PC-3 (cell line): ENCODE measurements at regions not wholly inside any gene's neighbourhood (a gene's known extent, or its start where the extent isn't known, plus 50 kb on each side); places are given as distances from the start of the nearest gene placed in this dataset.

Experiments
- ATAC-seq: fragments of 200-7000 bp; cut with Tn5 transposase; 2 replicates; pipeline ENCODE4 v1.9.1; 2020; ENCODE audit warnings: mild to moderate bottlenecking, moderate library complexity
- BruUV-seq: library from RNA; stranded (reverse); fragments of 400-500 nt; replicated peaks from 2 replicates; lab custom pipeline; 2021; lab: Mats Ljungman, UMichigan
- CTCF ChIA-PET: fragments of 300-600 bp; sonication (Branson Sonifier 250); formaldehyde crosslinking; loops from one replicate; lab custom pipeline; 2022; ENCODE audit warnings: antibody characterized with exemption; lab: Charles Lee
- POLR2A ChIA-PET: fragments of 300-600 bp; sonication (Branson Sonifier 250); formaldehyde crosslinking; loops from one replicate; lab custom pipeline; 2022; ENCODE audit warnings: antibody characterized with exemption; ENCODE audit not compliant: unreplicated experiment; lab: Charles Lee
- DNase-seq: peaks from one replicate; pipeline ENCODE4 v3.0.0-alpha.2; 2015
- H2AFZ ChIP-seq: fragments of 300-600 bp; sonication (generic); 2 replicates; pipeline ENCODE4 v1.6.0; 2016; ENCODE audit warnings: antibody characterized with exemption, low read length
- H3F3A ChIP-seq: fragments of 300-600 bp; sonication (generic); one replicate; pipeline ENCODE4 v1.6.0; 2017; ENCODE audit warnings: antibody characterized with exemption, low read length, control low read depth, mild to moderate bottlenecking; ENCODE audit not compliant: unreplicated experiment
- H3K27ac ChIP-seq: fragments of 300-600 bp; sonication (generic); 2 replicates; pipeline ENCODE4 v1.5.1; 2016; ENCODE audit warnings: mild to moderate bottlenecking, low read length
- H3K27me3 ChIP-seq: fragments of 300-600 bp; sonication (generic); 2 replicates; pipeline ENCODE4 v1.6.1; 2016; ENCODE audit warnings: low read length, mixed read lengths
- H3K36me3 ChIP-seq: fragments of 300-600 bp; sonication (generic); 2 replicates; pipeline ENCODE4 v1.6.1; 2016; ENCODE audit warnings: low read depth, mixed run types, low read length, mixed read lengths
- H3K4me1 ChIP-seq: fragments of 300-600 bp; sonication (generic); 2 replicates; pipeline ENCODE4 v1.5.1; 2016; ENCODE audit warnings: low read length; ENCODE audit not compliant: insufficient read depth
- H3K4me2 ChIP-seq: fragments of 300-600 bp; sonication (generic); 2 replicates; pipeline ENCODE4 v1.6.0; 2016; ENCODE audit warnings: low read length
- H3K4me3 ChIP-seq: fragments of 300-600 bp; sonication (generic); 2 replicates; pipeline ENCODE4 v1.5.1; 2016; ENCODE audit warnings: mild to moderate bottlenecking, low read length, mixed read lengths
- H3K79me2 ChIP-seq: fragments of 300-600 bp; sonication (generic); 2 replicates; pipeline ENCODE4 v1.6.1; 2017; ENCODE audit warnings: low read length, mixed read lengths
- H3K9ac ChIP-seq: fragments of 300-600 bp; sonication (generic); 2 replicates; pipeline ENCODE4 v1.6.0; 2016; ENCODE audit warnings: mild to moderate bottlenecking, low read length
- H3K9me2 ChIP-seq: fragments of 300-600 bp; sonication (generic); replicated peaks from 2 replicates; pipeline ENCODE4 v1.6.1; 2016; ENCODE audit warnings: mixed run types, low read length, mixed read lengths
- H3K9me3 ChIP-seq: fragments of 300-600 bp; sonication (generic); 2 replicates; pipeline ENCODE4 v1.6.1; 2016; ENCODE audit warnings: low read length, mixed read lengths
- H4K20me1 ChIP-seq: fragments of 300-600 bp; sonication (generic); 2 replicates; pipeline ENCODE4 v1.6.1; 2016; ENCODE audit warnings: low read length, mixed read lengths
- EZH2 ChIP-seq: fragments of 300-600 bp; sonication (generic); IDR thresholded peaks from one replicate; pipeline ENCODE4 v1.6.1; 2017; ENCODE audit warnings: antibody characterized with exemption, mild to moderate bottlenecking, low read length; ENCODE audit not compliant: unreplicated experiment
- EZH2phosphoT487 ChIP-seq: fragments of 300-600 bp; sonication (generic); IDR thresholded peaks from 2 replicates; pipeline ENCODE4 v1.6.1; 2018; ENCODE audit warnings: mild to moderate bottlenecking, antibody characterized with exemption, low read length, borderline replicate concordance
- intact Hi-C: fragments of 100-400 bp; cut with micrococcal nuclease; formaldehyde crosslinking; loops from 2 replicates; pipeline ENCODE4 v1.9.0; 2023
- TF ChIP-seq, protein P1 (sequence below): fragments of 300-600 bp; sonication (generic); conservative IDR thresholded peaks from 2 replicates; pipeline ENCODE4 v1.5.1; 2017; ENCODE audit warnings: antibody characterized with exemption, low read depth, mild to moderate bottlenecking, low read length

DNA sequence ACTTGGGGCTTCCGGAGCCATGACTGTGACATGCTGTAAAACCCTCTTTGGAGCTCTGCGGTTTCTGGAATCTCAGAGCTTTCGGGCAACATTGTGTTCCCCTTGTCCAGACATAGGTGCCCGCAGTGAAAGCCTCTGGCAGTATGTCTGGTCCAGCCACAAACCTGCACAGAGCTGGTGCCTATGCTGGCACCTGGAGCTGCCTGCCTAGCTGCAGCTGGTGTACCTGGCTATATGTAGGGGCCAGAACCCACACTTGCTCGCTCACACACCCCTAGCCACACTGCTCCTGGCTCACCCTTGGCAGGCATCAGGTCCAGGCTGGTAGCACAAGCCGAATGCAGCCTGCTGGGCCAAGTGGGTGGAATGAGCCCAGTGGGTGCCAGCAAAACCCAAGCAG is 861.1 kb downstream of the FLRT2 start:
- no TSS peak for BruUV-seq
- H3K9me2 ChIP-seq: no peaks in the 10 kb centered on the region
- TF ChIP-seq, protein P1, sequence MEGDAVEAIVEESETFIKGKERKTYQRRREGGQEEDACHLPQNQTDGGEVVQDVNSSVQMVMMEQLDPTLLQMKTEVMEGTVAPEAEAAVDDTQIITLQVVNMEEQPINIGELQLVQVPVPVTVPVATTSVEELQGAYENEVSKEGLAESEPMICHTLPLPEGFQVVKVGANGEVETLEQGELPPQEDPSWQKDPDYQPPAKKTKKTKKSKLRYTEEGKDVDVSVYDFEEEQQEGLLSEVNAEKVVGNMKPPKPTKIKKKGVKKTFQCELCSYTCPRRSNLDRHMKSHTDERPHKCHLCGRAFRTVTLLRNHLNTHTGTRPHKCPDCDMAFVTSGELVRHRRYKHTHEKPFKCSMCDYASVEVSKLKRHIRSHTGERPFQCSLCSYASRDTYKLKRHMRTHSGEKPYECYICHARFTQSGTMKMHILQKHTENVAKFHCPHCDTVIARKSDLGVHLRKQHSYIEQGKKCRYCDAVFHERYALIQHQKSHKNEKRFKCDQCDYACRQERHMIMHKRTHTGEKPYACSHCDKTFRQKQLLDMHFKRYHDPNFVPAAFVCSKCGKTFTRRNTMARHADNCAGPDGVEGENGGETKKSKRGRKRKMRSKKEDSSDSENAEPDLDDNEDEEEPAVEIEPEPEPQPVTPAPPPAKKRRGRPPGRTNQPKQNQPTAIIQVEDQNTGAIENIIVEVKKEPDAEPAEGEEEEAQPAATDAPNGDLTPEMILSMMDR: no peak
- TF ChIP-seq EZH2phosphoT487 (no peak), EZH2 (no peak)
- DNase-seq (no peak), ATAC-seq (no peak)
- no peak overlapping the region for H3K4me2 ChIP-seq
- no peaks in the 10 kb centered on the region for H3K9me3 ChIP-seq
- H2AFZ ChIP-seq: no peak overlapping the region
- no peak overlapping the region for H3K9ac ChIP-seq
- H3K27ac ChIP-seq: no peak overlapping the region
- no peaks in the 10 kb centered on the region for H3K27me3 ChIP-seq
- H4K20me1 ChIP-seq: no peaks in the 10 kb centered on the region
- intact Hi-C loops: no loop called here
- ChIA-PET CTCF (no interaction called here), POLR2A (interaction anchor here (0.5 kb wide), 1 partner anchor 16 kb away, joined by 4 read pairs; no protein-coding TSS in a partner anchor)
- no peaks in the 10 kb centered on the region for H3K36me3 ChIP-seq
- H3K79me2 ChIP-seq: no peaks in the 10 kb centered on the region
- no peaks in the 10 kb centered on the region for H3K4me1 ChIP-seq
- no peaks in the 10 kb centered on the region for H3F3A ChIP-seq
- H3K4me3 ChIP-seq: no peak overlapping the region

DNA sequence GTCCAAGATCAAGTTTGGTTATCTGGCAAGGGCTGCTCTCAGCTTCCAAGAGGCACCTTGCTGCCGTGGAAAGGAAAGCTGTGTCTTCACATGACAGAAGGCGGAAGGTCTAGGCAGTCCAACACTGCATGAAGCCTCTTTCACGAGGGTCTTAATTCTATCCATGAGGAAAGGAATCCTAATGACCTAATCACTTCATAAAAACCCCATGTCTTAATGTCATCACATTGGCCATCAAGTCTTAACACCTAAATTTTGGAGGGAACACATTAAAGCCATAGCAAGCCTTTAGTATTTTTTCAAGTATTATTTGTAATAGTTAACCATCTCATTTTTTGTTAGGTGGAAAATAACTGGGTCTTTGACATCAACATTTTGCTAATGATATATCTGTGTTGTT is 858.3 kb downstream of the FLRT2 start:
- intact Hi-C loops: no loop called here
- Histone ChIP-seq H3K27ac (no peak overlapping the region), H3K27me3 (no peaks in the 10 kb centered on the region), H3K4me1 (no peaks in the 10 kb centered on the region), H3K9me2 (no peaks in the 10 kb centered on the region), H3F3A (no peaks in the 10 kb centered on the region), H4K20me1 (no peaks in the 10 kb centered on the region), H3K9me3 (no peaks in the 10 kb centered on the region), H3K4me2 (no peak overlapping the region), H3K79me2 (no peaks in the 10 kb centered on the region), H2AFZ (no peak overlapping the region), H3K36me3 (no peaks in the 10 kb centered on the region), H3K4me3 (no peak overlapping the region), H3K9ac (no peak overlapping the region)
- no peak for TF ChIP-seq EZH2
- TF ChIP-seq, protein P1: no peak
- TF ChIP-seq EZH2phosphoT487: no peak
- no TSS peak for BruUV-seq
- ATAC-seq: no peak
- ChIA-PET CTCF (no interaction called here), POLR2A (no interaction called here)
- DNase-seq: no peak

DNA sequence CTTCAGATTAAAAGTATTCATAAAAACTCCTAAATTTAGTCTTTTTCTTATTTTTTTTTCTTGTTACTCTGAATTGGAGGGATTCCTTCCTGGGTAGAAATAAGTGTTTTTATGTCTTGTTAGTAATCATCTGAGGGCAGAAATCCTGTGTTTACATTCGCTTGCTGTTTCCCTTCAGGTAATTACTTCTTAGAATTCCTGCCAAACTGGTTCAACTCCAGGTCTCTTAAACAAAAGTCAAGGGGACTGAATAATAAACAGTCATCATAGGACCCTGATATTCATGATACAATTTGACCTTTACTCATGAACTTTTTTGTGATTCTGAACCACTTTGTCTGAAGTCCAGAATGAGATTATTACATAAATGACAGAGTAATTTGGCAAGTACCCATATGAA is 843.9 kb downstream of the FLRT2 start:
- intact Hi-C loops: no loop called here
- ChIA-PET POLR2A (no interaction called here), CTCF (no interaction called here)
- Histone ChIP-seq H3K9me3 (0 out of 2 replicates have a peak, but pooled peaks cover 12% of the 10 kb centered on the region), H3K79me2 (no peaks in the 10 kb centered on the region), H3K4me3 (no peak overlapping the region), H2AFZ (no peak overlapping the region), H3K27me3 (no peaks in the 10 kb centered on the region), H3K36me3 (no peaks in the 10 kb centered on the region), H3F3A (no peaks in the 10 kb centered on the region), H3K4me2 (no peak overlapping the region), H3K9ac (no peak overlapping the region), H3K27ac (no peak overlapping the region), H4K20me1 (no peaks in the 10 kb centered on the region), H3K4me1 (no peaks in the 10 kb centered on the region), H3K9me2 (no peaks in the 10 kb centered on the region)
- DNase-seq (peak; percentile 15), ATAC-seq (no peak)
- no TSS peak for BruUV-seq
- TF ChIP-seq, protein P1: no peak
- no peak for TF ChIP-seq EZH2phosphoT487
- TF ChIP-seq EZH2: no peak
